ENCODE measurements at regions not wholly inside any gene's neighbourhood (a gene's known extent, or its start where the extent isn't known, plus 50 kb on each side); places are given as distances from the start of the nearest gene placed in this dataset.

DNA sequence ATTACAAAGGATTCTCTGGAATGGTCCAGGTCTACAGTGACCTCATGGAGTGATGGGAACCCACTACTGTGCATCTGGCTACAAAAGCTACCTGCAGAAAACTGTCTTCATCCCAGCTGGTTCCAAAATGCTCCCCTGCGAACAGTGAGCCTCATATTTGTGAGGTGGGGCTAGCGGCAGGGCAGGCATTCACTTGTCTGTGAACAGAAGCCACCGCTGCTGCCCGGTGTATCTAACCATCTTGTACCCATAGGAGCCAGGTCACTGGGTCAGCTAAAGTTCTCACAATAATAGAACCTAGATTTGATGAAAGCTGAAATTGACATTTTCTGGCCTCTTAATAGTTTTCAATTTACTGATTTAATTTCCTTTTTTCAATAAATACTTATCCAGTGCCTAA, 150.7 kb downstream of the KLF13 start (continued):
- no peak for TF ChIP-seq RELA (IDR thresholded peaks at IDR 0.05; ENCODE audit: borderline replicate concordance, partially characterized antibody)
- TF ChIP-seq, protein P1, sequence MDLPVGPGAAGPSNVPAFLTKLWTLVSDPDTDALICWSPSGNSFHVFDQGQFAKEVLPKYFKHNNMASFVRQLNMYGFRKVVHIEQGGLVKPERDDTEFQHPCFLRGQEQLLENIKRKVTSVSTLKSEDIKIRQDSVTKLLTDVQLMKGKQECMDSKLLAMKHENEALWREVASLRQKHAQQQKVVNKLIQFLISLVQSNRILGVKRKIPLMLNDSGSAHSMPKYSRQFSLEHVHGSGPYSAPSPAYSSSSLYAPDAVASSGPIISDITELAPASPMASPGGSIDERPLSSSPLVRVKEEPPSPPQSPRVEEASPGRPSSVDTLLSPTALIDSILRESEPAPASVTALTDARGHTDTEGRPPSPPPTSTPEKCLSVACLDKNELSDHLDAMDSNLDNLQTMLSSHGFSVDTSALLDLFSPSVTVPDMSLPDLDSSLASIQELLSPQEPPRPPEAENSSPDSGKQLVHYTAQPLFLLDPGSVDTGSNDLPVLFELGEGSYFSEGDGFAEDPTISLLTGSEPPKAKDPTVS (IDR thresholded peaks at IDR 0.05; ENCODE audit: low read depth, low read length), result no peak

DNA sequence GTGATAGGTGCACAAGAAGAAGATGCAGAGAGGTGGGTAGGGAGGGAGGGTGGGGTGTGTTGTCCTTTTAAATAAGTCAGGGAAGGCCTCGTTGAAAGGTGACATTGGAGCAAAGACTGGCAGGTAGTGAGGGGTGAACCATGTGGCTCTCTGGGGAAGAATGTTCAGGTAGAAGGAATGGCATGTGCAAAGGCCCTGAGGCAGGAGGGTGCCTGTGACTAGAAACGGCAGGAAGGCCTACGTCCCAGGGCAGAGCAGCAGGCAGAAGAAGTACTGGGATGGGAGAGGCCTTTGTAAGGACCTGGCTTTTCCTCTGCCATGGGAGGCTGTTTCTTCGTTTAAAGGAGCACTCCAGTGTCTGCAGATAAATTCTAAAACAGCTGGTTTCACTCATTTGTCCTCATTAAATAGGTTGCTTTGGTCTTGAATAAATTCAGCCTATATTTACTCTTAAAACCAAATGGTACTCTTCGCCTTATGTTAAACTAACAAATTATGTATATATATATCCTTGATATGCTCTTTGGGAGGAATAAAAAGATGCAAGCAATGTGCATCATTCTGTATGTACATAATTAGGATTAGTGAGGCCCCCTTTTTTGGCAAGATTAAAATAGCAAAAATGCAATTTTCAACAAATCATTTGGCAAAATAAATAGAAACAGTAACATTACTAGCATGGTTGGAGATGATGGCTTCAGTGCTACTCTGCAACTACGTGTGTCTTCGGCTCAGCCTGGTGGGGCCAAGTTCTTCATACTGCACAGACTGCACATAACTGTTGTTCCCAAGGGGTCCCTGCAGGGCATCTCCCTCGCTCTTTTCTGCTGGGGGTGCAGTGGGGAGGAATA, 151.4 kb downstream of the KLF13 start:
- ATAC-seq, result no peak
- no peak overlapping the region for H2AFZ ChIP-seq (ENCODE audit: control insufficient read depth, low read depth, low read length)
- no peaks in the 10 kb centered on the region for H3K79me2 ChIP-seq (ENCODE audit: control insufficient read depth, insufficient read depth, low read length)
- no peak for DNase-seq (ENCODE audit: low read depth, low spot score)
- ChIA-PET SMC1A (ENCODE audit: uncharacterized antibody, unreplicated experiment) (interaction anchor here (7.0 kb wide), 1 partner anchor 10 kb away, joined by 48 read pairs; no protein-coding TSS in a partner anchor), RAD21 (ENCODE audit: unreplicated experiment) (interaction anchor here (0.8 to 1.5 kb wide), 2 partner anchors 10 kb away, joined by 3 to 4 read pairs; no protein-coding TSS in a partner anchor), POLR2A (no interaction called here), CTCF (interaction anchor here (1.0 to 10.7 kb wide), 3 partner anchors 11 to 39 kb away, joined by 4 to 122 read pairs (median 63); no protein-coding TSS in a partner anchor)
- TF ChIP-seq MTA2 (IDR thresholded peaks at IDR 0.05; ENCODE audit: low read depth) (no peak), RAD21 (IDR thresholded peaks at IDR 0.05; ENCODE audit: insufficient read depth, low read depth, low read length) (no peak), HDAC2 (IDR thresholded peaks at IDR 0.05) (no peak), ZNF217 (IDR thresholded peaks at IDR 0.05) (no peak), RCOR1 (conservative IDR thresholded peaks at IDR 0.05; ENCODE audit: low read depth, low read length) (no peak)
- TF ChIP-seq, protein P2, sequence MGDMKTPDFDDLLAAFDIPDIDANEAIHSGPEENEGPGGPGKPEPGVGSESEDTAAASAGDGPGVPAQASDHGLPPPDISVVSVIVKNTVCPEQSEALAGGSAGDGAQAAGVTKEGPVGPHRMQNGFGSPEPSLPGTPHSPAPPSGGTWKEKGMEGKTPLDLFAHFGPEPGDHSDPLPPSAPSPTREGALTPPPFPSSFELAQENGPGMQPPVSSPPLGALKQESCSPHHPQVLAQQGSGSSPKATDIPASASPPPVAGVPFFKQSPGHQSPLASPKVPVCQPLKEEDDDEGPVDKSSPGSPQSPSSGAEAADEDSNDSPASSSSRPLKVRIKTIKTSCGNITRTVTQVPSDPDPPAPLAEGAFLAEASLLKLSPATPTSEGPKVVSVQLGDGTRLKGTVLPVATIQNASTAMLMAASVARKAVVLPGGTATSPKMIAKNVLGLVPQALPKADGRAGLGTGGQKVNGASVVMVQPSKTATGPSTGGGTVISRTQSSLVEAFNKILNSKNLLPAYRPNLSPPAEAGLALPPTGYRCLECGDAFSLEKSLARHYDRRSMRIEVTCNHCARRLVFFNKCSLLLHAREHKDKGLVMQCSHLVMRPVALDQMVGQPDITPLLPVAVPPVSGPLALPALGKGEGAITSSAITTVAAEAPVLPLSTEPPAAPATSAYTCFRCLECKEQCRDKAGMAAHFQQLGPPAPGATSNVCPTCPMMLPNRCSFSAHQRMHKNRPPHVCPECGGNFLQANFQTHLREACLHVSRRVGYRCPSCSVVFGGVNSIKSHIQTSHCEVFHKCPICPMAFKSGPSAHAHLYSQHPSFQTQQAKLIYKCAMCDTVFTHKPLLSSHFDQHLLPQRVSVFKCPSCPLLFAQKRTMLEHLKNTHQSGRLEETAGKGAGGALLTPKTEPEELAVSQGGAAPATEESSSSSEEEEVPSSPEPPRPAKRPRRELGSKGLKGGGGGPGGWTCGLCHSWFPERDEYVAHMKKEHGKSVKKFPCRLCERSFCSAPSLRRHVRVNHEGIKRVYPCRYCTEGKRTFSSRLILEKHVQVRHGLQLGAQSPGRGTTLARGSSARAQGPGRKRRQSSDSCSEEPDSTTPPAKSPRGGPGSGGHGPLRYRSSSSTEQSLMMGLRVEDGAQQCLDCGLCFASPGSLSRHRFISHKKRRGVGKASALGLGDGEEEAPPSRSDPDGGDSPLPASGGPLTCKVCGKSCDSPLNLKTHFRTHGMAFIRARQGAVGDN (IDR thresholded peaks at IDR 0.05), result no peak
- TF ChIP-seq, protein P3, sequence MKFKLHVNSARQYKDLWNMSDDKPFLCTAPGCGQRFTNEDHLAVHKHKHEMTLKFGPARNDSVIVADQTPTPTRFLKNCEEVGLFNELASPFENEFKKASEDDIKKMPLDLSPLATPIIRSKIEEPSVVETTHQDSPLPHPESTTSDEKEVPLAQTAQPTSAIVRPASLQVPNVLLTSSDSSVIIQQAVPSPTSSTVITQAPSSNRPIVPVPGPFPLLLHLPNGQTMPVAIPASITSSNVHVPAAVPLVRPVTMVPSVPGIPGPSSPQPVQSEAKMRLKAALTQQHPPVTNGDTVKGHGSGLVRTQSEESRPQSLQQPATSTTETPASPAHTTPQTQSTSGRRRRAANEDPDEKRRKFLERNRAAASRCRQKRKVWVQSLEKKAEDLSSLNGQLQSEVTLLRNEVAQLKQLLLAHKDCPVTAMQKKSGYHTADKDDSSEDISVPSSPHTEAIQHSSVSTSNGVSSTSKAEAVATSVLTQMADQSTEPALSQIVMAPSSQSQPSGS (IDR thresholded peaks at IDR 0.05; ENCODE audit: low read length), result no peak
- 53% methylated on average over 8 of the region's 8 CpGs for WGBS (ENCODE audit: insufficient coverage, insufficient replicate concordance, low lambda C conversion rate, missing lambda C conversion rate)
- H3K4me3 ChIP-seq, result no peak overlapping the region
- peaks cover 16% of the 10 kb centered on the region for H3K4me1 ChIP-seq (ENCODE audit: control insufficient read depth, insufficient read depth, low read length)
- intact Hi-C loops (cut with micrococcal nuclease; ENCODE audit: unreplicated experiment), result no loop called here
- BruUV-seq (replicated peaks), result no TSS peak
- in situ Hi-C loops (cut with MboI), result no loop called here
- no peak overlapping the region for H3K9ac ChIP-seq (ENCODE audit: control insufficient read depth, insufficient read depth, low read length)
- no peaks in the 10 kb centered on the region for H4K20me1 ChIP-seq (ENCODE audit: control insufficient read depth, insufficient read depth)
- no peak overlapping the region for H3K4me2 ChIP-seq (ENCODE audit: control insufficient read depth, insufficient read depth)
- H3K36me3 ChIP-seq (ENCODE audit: control insufficient read depth in 2 of 2, insufficient read depth in 2 of 2, low read length in 1 of 2), result no peaks in the 10 kb centered on the region
- FAIRE-seq, result no peak
- no peaks in the 10 kb centered on the region; the same call in 2 of the 3 replicates for H3K9me3 ChIP-seq (replicated peaks; ENCODE audit: control insufficient read depth, insufficient read depth, low read length)
- no peaks in the 10 kb centered on the region; a peak in 2 of 4 replicates for H3K27me3 ChIP-seq (replicated peaks in 1 of 2; ENCODE audit: control insufficient read depth in 2 of 2, insufficient read depth in 2 of 2, low read length in 1 of 2)
- H3K27ac ChIP-seq (ENCODE audit: control insufficient read depth, insufficient read depth), result no peak overlapping the region

Data from GM12878 (cell line).